Right cardiac atrium (tissue), 5 donors: ENCODE measurements at regions not wholly inside any gene's neighbourhood (a gene's known extent, or its start where the extent isn't known, plus 50 kb on each side); places are given as distances from the start of the nearest gene placed in this dataset.
"Not testable (repeated sequence)": the region's sequence is repeated elsewhere in the genome, so short reads cannot be mapped to it uniquely, and the experiment has no call there.

Experiments
- ATAC-seq, 2 donors: fragments of 200-7000 bp; cut with Tn5 transposase; one replicate each; pipeline versions ENCODE4 v1.8.0 to v1.9.1; 2020; ENCODE audit warnings: moderate library complexity in 2 of 2, mild to moderate bottlenecking in 1 of 2
- DNase-seq, 3 donors: peaks; one replicate each; pipeline ENCODE4 v3.0.0-alpha.2; 2020
- H3K27ac ChIP-seq: one replicate; pipeline ENCODE4 v1.5.1; 2013; ENCODE audit warnings: mild to moderate bottlenecking, low read length, control low read depth, moderate library complexity
- H3K27me3 ChIP-seq: one replicate; pipeline ENCODE4 v1.6.1; 2013; ENCODE audit not compliant: control insufficient read depth, insufficient read depth
- H3K4me1 ChIP-seq: one replicate; pipeline ENCODE4 v1.6.1; 2013; ENCODE audit warnings: low read length; ENCODE audit not compliant: control insufficient read depth, insufficient read depth
- H3K4me3 ChIP-seq: one replicate; pipeline ENCODE4 v1.5.1; 2013; ENCODE audit warnings: low read length, control low read depth
- H3K9me3 ChIP-seq: one replicate; pipeline ENCODE4 v1.6.1; 2013; ENCODE audit warnings: low read length; ENCODE audit not compliant: control insufficient read depth
- WGBS: extraction: QIAGEN DNeasy Blood & Tissue Kit; methylation state at CpG from one replicate; pipeline ENCODE4 v1.1.7; 2013; 5-methylcytosine and 5-hydroxymethylcytosine counted together
- intact Hi-C, 4 donors: fragments of 100-400 bp; cut with DNase I; formaldehyde crosslinking; loops; one replicate each; pipeline versions ENCODE4 v1.11.0 to v1.14.0; 2022 to 2023
- donor health status: healthy with polysubstance abuse.
- donor health status: DM: no; HTN: yes; CAD: no.
- donor health status: DM: no; HTN: no; CAD: no.
- donor health status: DM: no; HTN: yes; CAD: no; lungs with severe emphysema.
- donor health status: DM: yes; HTN: yes; CAD: no.

DNA sequence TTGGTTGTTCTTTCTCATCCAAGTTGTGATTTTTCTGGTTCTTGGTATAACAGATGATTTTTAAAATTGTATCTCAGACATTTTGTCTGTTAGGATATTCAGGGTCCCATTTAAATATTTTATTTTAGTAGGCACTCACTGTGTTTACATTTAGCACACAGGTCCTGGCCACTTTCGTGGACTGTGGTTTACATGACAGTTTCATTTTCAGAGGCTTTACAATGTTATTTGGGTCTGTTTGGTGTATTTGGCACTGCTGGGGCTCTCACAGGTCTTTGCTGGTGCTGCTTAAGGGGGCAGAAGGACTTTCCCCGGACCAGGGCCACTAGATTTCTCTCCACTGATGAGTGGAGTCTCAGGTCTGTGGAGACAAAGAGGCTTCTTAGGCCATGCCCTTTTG is 75.5 kb upstream of the TGM3 start:
- ATAC-seq, result no peak
- no peak overlapping the region for H3K27ac ChIP-seq
- no peaks in the 10 kb centered on the region for H3K4me1 ChIP-seq
- no peak overlapping the region for H3K4me3 ChIP-seq
- DNase-seq, result no peak
- 62% methylated on average over 2 of the region's 2 CpGs for WGBS
- no peaks in the 10 kb centered on the region for H3K9me3 ChIP-seq
- no peaks in the 10 kb centered on the region for H3K27me3 ChIP-seq
- intact Hi-C loops, result no loop called here

DNA sequence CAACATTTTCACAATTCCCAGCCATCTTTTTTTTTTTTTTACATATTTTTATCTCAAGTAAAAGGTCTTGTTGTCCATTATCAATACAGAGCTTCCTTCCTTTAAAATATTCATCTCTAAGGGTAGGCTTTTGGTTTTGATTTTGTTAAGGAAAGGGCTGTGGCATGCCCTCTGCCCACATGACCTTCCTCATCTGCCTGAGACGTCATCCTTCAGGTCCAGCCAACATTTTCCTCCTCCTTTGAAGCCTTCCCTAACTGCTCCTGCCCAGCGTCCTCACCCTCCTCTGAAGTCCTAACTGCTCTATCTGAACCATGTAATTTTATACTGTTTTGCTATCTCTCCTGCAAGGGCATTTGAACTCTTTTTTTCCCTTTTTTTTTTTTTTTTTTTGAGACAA is 73.9 kb upstream of the TGM3 start:
- H3K27ac ChIP-seq, result no peak overlapping the region
- no peaks in the 10 kb centered on the region for H3K9me3 ChIP-seq
- no peak overlapping the region for H3K4me3 ChIP-seq
- DNase-seq (no peak), ATAC-seq (no peak)
- H3K27me3 ChIP-seq, result no peaks in the 10 kb centered on the region
- H3K4me1 ChIP-seq, result no peaks in the 10 kb centered on the region
- WGBS, result 37% methylated on average over 2 of the region's 2 CpGs
- intact Hi-C loops, result no loop called here

DNA sequence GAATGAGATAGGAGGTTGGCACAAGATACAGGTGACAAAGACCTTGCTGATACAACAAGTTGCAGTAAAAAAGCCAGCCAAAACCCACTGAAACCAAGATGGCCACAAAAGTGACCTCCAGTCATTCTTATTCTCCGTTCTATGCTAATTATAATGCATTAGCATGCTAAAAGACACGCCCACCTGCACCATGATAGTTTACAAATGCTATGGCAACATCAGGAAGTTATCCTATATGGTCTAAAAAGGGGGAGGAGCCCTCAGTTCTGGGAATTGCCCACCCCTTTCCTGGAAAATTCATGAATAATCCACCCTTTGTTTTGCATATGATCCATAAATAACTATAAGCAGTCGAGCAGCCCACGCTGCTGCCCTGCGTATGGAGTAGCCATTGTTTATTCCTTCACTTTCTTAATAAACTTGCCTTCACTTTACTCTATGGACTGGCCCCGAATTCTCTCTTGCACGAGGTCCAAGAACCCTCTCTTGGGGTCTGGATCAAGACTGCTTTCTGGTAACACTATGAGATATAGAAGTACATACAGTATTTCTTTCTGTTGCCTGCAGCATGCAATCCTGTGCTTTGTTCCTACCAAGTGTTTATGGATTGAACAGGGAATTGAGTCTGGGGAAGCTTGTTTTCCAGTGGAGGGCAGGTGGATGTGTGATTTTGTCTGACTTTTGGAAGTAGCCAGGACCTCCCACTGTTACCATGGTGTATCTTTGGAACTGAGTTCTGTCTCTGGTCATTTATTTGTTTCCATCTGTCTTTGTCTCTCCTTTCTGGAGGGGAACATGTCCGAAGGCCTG is 72.0 kb upstream of the TGM3 start:
- no peak for ATAC-seq
- WGBS, result 83% methylated on average over 8 of the region's 8 CpGs
- Histone ChIP-seq H3K4me1 (no peaks in the 10 kb centered on the region), H3K27me3 (no peaks in the 10 kb centered on the region), H3K4me3 (no peak overlapping the region), H3K27ac (no peak overlapping the region), H3K9me3 (no peaks in the 10 kb centered on the region)
- DNase-seq, result no peak
- intact Hi-C loops, result no loop called here

DNA sequence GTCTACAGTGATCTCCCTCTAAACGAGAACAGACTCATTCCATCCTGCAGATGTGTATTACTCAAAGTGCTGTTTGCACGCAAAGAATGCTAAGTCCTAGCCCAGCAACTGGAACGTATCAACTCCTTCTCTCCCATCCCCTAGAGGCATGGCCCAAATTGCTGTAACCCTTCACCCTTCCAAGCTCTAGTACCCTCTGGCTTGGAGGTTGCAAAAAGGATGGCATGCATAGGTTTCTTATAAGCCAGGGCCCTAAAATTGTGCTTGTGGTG is 71.5 kb upstream of the TGM3 start:
- Histone ChIP-seq H3K27ac (no peak overlapping the region), H3K27me3 (no peaks in the 10 kb centered on the region), H3K9me3 (no peaks in the 10 kb centered on the region), H3K4me3 (no peak overlapping the region), H3K4me1 (no peaks in the 10 kb centered on the region)
- ATAC-seq (no peak), DNase-seq (no peak)
- 75% methylated on average over 3 of the region's 3 CpGs for WGBS
- intact Hi-C loops, result no loop called here

DNA sequence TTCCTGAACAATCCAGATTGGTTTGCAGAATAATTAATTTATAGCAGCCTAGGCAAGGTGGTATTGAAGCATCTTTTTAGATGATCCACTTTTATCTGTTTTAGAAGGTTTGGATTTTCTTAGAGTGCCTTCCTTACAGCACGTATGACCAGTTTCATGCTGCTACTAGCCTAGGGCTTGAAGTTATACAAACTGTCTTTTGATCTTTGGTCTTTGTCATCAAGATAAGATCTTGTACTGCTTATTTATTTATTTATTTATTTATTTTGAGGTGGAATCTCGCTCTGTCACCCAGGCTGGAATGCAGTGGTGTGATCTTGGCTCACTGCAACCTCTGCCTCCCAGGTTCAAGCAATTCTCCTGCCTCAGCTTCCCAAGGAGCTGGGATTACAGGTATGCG is 68.5 kb upstream of the TGM3 start:
- H3K9me3 ChIP-seq, H3K27me3 ChIP-seq, H3K27ac ChIP-seq, ATAC-seq, H3K4me3 ChIP-seq, DNase-seq, H3K4me1 ChIP-seq, intact Hi-C loops: not testable (repeated sequence)
- whole genome bisulfite sequencing, result 91% methylated on average over 3 of the region's 3 CpGs

DNA sequence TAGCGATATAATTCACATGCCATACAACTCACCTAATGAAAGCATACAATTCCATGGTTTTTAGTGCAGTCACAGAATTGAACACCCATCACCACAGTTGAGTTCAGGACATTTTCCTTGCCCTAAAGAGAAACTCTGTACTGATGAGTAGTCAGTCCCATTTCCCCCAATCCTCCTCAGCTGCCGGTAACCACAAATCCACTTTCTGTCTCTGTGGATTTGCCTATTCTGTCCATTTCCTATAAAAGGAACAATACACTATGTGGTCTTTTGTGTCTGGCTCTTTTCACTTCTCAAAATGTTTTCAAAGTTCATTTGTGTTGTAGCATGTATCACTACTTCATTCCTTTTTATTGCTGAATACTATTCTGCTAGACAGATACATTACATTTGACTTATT is 67.9 kb upstream of the TGM3 start:
- WGBS, result 89% methylated on average over 2 of the region's 2 CpGs
- no peaks in the 10 kb centered on the region for H3K4me1 ChIP-seq
- ATAC-seq, result no peak
- DNase-seq, result no peak
- H3K9me3 ChIP-seq, result no peaks in the 10 kb centered on the region
- H3K4me3 ChIP-seq, result no peak overlapping the region
- no peak overlapping the region for H3K27ac ChIP-seq
- intact Hi-C loops, result no loop called here
- no peaks in the 10 kb centered on the region for H3K27me3 ChIP-seq

DNA sequence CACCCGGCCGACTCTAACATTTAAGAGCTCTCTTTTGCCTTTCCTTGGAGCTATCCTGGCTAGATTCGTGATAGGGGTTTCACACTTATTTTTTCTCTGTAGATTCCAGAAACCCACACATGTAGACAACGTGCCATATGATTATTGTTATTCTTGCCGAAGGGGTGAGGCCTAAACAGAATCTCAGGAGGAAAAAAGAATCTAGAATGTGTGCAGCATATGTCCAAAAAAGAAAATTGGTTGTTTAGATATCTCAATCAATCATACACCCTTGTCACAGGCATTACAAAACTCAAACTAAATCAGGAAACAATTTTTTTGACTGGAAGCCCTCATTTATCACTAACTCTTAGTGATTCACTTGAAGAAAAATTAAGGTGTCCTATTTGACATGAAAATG is 66.9 kb upstream of the TGM3 start:
- DNase-seq (no peak), ATAC-seq (no peak)
- no peak overlapping the region for H3K4me3 ChIP-seq
- H3K27me3 ChIP-seq, result no peaks in the 10 kb centered on the region
- no peaks in the 10 kb centered on the region for H3K9me3 ChIP-seq
- WGBS, result 81% methylated on average over 5 of the region's 5 CpGs
- no peaks in the 10 kb centered on the region for H3K4me1 ChIP-seq
- intact Hi-C loops, result no loop called here
- H3K27ac ChIP-seq, result no peak overlapping the region

DNA sequence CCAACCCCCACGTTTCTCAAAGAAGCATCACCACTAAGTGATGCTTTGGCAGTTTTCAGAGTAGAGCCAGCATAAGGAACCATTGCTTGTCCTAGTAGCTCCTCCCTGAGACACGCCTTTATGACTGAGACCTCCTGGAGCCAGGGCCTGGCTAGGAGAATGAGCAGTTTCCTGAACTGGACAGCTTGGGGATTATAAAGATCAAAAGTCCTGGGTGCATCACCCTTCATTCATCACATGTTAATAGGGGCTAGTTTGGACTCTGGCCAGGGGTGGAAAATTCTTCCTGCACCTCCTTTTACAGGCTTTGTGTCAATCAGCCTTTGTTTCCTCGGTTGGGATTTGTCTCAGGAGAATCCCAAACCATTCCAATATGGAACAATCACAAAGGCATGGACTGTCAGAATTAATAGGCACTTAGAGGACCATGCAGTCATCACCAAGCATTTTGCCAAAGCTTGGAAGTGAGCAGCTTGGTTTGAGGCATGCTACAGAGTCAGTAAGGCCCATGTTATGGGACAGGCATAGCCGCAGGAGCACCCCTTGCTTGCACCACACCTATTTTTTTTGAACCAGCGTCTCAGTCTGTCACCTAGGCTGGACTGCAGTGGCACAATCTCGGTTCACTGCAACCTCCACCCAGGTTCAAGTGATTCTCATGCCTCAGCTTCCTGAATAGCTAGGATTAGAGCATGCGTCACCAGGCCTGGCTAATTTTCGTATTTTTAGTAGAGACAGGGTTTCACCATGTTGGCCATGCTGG is 64.9 kb upstream of the TGM3 start:
- Histone ChIP-seq H3K4me1 (no peaks in the 10 kb centered on the region), H3K9me3 (no peaks in the 10 kb centered on the region), H3K27ac (no peak overlapping the region), H3K4me3 (no peak overlapping the region), H3K27me3 (no peaks in the 10 kb centered on the region)
- DNase-seq (no peak), ATAC-seq (no peak)
- WGBS, result 81% methylated on average over 8 of the region's 8 CpGs
- intact Hi-C loops, result no loop called here

DNA sequence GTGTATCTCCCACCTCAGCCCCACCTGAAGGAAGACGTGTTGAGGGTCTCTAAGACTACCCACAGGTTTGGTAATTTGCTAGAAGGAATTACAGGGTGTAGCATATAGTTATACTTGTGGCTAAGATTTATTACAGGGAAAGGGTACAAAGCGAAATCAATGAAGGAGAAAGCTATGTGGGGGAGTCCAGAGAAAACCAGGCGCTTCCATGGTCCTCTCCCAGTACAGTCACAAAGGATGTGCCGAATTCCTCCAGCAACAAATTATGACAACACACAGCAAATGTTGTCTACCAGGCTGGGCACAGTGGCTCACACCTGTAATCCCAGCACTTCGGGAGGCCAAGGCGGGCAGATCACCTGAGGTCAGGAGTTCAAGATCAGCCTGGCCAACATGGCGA is 64.1 kb upstream of the TGM3 start:
- WGBS, result 95% methylated on average over 7 of the region's 7 CpGs
- Histone ChIP-seq H3K27me3 (no peaks in the 10 kb centered on the region), H3K9me3 (no peaks in the 10 kb centered on the region), H3K27ac (no peak overlapping the region), H3K4me3 (no peak overlapping the region), H3K4me1 (no peaks in the 10 kb centered on the region)
- intact Hi-C loops, result no loop called here
- DNase-seq, result no peak
- no peak for ATAC-seq

DNA sequence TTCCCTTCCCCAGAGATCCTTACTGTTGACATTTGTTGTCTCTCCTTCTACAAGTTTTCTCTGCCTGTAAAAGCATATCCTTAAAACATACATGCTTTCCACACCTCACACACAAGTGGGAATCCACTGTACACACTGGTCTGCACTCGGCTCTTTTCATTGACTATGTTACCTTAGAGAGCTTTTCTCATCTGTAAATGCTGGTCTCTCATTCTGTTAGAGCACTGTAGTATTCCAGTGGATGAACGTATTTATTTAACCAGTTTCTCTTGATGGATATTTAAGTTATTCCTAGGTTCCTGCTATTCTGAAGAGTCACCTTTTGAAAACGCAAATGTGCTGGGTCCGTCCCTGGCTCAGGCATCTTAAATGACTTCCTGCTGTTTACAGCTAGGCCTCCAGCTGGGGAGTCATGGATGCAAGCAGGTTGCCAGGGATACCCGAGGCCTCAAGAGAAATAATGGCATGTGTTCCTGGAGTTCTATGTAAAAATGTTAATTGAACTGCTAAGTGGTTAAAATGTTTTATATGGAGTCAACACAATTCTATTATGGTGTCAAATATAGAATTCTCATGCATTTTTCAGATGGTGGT is 61.1 kb upstream of the TGM3 start:
- no peaks in the 10 kb centered on the region for H3K27me3 ChIP-seq
- H3K9me3 ChIP-seq, result no peaks in the 10 kb centered on the region
- 44% methylated on average over 5 of the region's 5 CpGs for WGBS

DNA sequence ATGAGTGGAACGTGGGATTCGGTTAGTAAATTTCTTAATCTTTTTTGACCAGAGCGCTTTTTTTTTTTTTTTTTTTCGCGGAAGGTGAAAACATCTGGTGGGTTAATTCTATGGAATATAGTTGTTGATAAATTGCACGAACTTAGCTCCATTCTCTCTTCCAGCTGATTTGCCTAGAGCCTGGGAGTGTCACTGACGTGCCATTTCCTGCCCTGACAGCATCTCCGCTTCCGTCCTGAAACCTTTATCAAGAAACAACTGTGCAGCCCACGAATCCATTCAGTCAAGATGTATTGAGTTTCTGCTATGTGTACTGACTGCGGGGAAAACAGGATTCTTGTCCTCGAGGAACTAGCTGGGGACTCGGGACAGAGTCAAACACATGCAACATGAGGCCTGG is 59.5 kb upstream of the TGM3 start:
- intact Hi-C loops, result no loop called here
- Histone ChIP-seq H3K27ac (no peak overlapping the region), H3K4me1 (no peaks in the 10 kb centered on the region), H3K27me3 (no peaks in the 10 kb centered on the region), H3K9me3 (no peaks in the 10 kb centered on the region), H3K4me3 (no peak overlapping the region)
- DNase-seq, result no peak
- peak; percentile 56 to 61 for ATAC-seq
- 45% methylated on average over 13 of the region's 13 CpGs for WGBS

More for the DNA sequence above, 61.1 kb upstream of the TGM3 start:
- no peak for DNase-seq
- intact Hi-C loops, result no loop called here
- Histone ChIP-seq H3K4me3 (no peak overlapping the region), H3K27ac (no peak overlapping the region), H3K4me1 (no peaks in the 10 kb centered on the region)
- no peak for ATAC-seq
